Keratinocyte (primary cell): ENCODE measurements at regions not wholly inside any gene's neighbourhood (a gene's known extent, or its start where the extent isn't known, plus 50 kb on each side); places are given as distances from the start of the nearest gene placed in this dataset.

ENCODE experiments used
- CTCF ChIP-seq, 3 experiments: IDR thresholded peaks in 1 of 3; conservative IDR thresholded peaks in 1 of 3; optimal IDR thresholded peaks in 1 of 3; 2 replicates in 2 of 3; 3 replicates in 1 of 3; pipeline versions ENCODE3 to v1.5.1; 2011; ENCODE audit warnings: low read length in 3 of 3, mild to moderate bottlenecking in 3 of 3, moderate library complexity in 2 of 3, control low read depth in 1 of 3, inconsistent platforms in 1 of 3; ENCODE audit not compliant: insufficient read depth in 2 of 3; ENCODE audit errors: extremely low read depth in 1 of 3
- EZH2 ChIP-seq: IDR thresholded peaks from one replicate; pipeline ENCODE4 v1.6.1; 2012; ENCODE audit warnings: inconsistent platforms, mild to moderate bottlenecking, low read length, moderate library complexity

GRCh38 chr21:43318841-43319781, 107.8 kb downstream of the SIK1 start:
- TF ChIP-seq EZH2 = no peak
- no peak for TF ChIP-seq CTCF (optimal IDR thresholded peaks at IDR 0.05 in 1 of 3, IDR thresholded peaks at IDR 0.05 in 1 of 3, conservative IDR thresholded peaks at IDR 0.05 in 1 of 3; ENCODE audit: extremely low read depth in 1 of 3, insufficient read depth in 2 of 3, low read length in 3 of 3)
